ENCODE measurements at regions not wholly inside any gene's neighbourhood (a gene's known extent, or its start where the extent isn't known, plus 50 kb on each side); places are given as distances from the start of the nearest gene placed in this dataset.
"Not testable (repeated sequence)": the region's sequence is repeated elsewhere in the genome, so short reads cannot be mapped to it uniquely, and the experiment has no call there.

DNA sequence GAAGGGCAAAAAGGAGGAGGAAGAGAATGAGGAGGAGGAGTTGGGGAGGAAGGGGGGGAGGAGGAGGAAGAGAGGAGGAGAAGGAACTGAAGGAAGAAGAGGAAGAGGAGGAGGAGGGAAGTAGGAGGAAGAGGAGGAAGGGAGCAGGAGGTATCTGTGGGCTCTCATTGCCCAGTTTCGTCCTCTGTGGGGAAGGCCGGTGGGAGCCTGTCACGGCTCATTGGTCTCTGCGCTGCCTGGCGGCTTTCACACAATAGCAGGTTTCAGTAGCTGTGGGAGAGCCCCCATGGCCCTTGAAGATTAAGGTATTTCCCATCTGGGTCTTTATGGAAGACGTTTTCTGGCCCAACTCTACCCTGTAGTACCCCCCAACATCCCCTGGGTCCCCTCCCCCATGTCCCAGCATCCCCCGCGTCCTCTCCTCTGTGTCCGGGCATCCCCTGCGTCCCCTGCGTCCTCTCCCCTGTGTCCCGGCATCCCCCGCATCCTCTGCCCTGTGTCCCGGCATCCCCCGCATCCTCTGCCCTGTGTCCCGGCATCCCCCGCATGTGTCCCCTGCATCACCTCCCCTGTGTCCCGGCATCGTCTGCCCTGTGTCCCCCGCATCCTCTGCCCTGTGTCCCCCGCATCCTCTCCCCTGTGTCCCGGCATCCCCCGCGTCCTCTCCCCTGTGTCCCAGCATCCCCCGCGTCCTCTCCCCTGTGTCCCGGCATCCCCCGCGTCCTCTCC lies 278.2 kb upstream of the SFSWAP start:
- TF ChIP-seq, protein P1, sequence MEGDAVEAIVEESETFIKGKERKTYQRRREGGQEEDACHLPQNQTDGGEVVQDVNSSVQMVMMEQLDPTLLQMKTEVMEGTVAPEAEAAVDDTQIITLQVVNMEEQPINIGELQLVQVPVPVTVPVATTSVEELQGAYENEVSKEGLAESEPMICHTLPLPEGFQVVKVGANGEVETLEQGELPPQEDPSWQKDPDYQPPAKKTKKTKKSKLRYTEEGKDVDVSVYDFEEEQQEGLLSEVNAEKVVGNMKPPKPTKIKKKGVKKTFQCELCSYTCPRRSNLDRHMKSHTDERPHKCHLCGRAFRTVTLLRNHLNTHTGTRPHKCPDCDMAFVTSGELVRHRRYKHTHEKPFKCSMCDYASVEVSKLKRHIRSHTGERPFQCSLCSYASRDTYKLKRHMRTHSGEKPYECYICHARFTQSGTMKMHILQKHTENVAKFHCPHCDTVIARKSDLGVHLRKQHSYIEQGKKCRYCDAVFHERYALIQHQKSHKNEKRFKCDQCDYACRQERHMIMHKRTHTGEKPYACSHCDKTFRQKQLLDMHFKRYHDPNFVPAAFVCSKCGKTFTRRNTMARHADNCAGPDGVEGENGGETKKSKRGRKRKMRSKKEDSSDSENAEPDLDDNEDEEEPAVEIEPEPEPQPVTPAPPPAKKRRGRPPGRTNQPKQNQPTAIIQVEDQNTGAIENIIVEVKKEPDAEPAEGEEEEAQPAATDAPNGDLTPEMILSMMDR (IDR thresholded peaks at IDR 0.05) = no peak
- no peak for TF ChIP-seq POLR2A (IDR thresholded peaks at IDR 0.05)
- WGBS, 2 donors = 56 to 63% methylated on average over 12 to 21 of the region's 29 CpGs
- peak in 1 of 2 donors; percentile 12 for DNase-seq (ENCODE audit: low spot score in 2 of 2)
- no peak overlapping the region for H3K4me3 ChIP-seq (ENCODE audit: low read depth, poor library complexity, severe bottlenecking)
- intact Hi-C loops (cut with DNase I; ENCODE audit: low total_unique reads) = no loop called here

DNA sequence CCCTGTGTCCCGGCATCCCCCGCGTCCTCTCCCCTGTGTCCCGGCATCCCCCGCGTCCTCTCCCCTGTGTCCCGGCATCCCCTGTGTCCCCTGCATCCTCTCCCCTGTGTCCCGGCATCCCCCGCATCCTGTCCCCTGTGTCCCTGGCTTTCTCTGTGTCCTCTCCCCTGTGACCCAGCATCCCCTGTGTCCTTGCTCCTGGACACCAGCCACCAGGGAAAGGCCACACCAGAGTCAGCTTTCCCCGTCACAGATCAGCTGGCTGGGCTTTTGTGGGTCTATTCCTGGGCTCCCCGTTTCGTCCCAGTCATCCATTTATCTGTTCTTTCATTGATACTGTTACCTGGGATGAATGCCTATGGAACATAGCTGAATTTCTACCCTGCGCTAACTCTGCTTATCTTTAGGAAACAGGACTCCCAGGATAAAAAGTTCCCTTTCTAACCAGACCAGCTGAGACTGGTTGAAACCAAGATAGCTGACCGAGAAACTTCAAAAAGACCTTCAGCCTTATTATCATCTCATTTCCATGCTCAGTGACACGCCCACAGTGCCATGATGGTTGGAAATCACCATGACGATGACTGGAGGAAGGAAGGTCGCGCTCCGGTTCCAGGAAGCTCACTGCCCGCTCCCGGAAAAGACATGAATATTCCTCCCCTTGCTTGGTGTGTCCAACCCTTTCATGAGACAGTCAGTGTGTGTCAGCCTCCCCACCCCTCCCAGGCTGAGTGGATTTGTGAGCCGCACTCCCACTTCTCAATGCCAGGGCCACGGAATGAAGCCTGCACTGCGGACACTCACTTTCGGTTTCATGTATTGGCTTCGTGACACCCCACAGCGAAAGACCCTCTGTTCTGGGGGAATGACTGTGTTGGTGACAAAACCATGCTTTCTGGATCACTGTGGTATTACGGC lies 276.4 kb upstream of the SFSWAP start:
- 76 to 83% methylated on average over 21 of the region's 28 CpGs for WGBS, 2 donors
- H3K4me3 ChIP-seq (ENCODE audit: low read depth, poor library complexity, severe bottlenecking) = no peak overlapping the region
- intact Hi-C loops (cut with DNase I; ENCODE audit: low total_unique reads) = no loop called here
- peak in 1 of 2 donors; percentile 72 for DNase-seq (ENCODE audit: low spot score in 2 of 2)
- TF ChIP-seq POLR2A (IDR thresholded peaks at IDR 0.05) = no peak
- TF ChIP-seq, protein P1 (IDR thresholded peaks at IDR 0.05) = no peak

DNA sequence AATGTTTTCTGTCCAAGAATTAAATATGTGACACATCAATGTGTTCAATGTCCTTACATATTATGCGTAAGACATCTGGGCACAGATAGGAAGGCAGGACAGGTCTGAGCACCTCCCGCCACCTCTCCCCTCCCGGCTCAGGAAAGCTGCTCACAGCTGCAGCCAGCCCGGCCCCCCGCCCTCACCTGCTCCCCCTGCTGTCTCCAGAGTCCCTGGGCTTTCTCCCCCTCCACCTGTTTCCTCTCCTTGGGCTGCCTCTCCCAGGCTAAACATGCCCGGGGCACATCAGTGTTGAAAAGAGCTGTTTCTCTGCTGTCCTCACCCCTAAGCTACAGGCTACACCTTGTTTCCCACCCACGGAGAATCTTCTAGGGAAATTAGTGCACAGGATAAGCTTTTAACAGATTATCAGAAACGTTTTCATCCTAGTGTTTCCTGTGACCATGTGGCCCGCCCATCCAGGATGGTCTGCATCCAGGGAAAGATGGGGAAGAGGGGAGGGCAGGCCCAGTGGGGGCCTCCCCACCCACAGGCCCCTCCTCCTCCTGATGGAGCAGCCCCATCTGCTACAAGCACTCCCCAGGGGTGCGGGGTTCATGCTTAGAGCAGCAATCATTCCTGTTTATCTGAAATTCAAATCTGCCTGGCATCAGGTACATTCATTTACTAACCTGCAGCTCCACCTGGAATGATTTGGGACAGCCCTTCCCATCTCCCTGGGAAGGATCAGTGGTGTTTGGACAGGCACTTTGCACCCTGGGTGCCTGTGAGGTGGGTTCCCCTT lies 273.8 kb upstream of the SFSWAP start:
- peak in 1 of 2 donors; percentile 50 for DNase-seq (ENCODE audit: low spot score in 2 of 2)
- intact Hi-C loops (cut with DNase I; ENCODE audit: low total_unique reads) = no loop called here
- TF ChIP-seq POLR2A (IDR thresholded peaks at IDR 0.05) = no peak
- no peak overlapping the region for H3K4me3 ChIP-seq (ENCODE audit: low read depth, poor library complexity, severe bottlenecking)
- 26 to 35% methylated on average over 10 of the region's 10 CpGs for WGBS, 2 donors

DNA sequence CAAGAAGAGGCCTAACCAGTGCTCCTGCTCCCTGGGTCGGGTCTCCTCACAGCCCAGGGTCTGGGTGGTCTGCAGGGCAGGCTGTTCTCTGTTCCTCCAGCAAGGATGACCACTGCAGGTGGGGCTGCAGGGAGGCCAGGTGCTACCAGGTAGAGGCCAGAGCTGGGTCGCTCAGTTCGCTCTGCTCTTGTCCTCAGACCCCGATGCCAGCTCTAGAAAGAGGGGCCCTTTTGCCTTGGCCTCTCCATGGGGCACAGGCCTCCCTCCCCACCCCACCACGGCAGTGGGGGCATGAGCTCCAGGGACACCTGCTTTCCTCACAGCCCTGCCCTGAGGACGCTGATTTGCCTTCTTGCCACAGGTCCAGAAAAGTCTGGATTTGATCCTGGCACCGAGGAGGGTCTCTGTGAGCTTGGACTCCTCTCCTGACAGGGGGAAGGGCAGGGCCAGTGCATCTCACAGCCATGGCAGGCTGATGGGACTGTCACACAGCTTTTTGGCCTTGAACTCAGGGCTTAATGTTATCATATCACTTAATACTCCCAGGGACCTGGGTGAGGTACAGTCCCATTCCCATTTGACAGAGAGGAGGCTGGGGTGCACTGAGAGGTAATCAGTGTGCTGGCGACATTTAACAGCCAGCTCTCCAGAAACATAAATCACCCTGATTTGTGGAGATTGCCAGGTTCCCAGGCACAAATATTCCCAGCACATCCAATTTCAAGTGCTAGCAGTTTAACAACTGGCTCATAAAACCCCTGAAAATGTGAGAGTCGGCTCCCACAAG lies 273.0 kb upstream of the SFSWAP start:
- no peak for TF ChIP-seq POLR2A (IDR thresholded peaks at IDR 0.05)
- TF ChIP-seq, protein P1 (IDR thresholded peaks at IDR 0.05) = no peak
- intact Hi-C loops (cut with DNase I; ENCODE audit: low total_unique reads) = no loop called here
- DNase-seq (ENCODE audit: low spot score in 2 of 2) = peak in 1 of 2 donors; percentile 66
- WGBS, 2 donors = 49 to 80% methylated on average over 6 to 7 of the region's 9 CpGs
- H3K4me3 ChIP-seq (ENCODE audit: low read depth, poor library complexity, severe bottlenecking) = no peak overlapping the region

DNA sequence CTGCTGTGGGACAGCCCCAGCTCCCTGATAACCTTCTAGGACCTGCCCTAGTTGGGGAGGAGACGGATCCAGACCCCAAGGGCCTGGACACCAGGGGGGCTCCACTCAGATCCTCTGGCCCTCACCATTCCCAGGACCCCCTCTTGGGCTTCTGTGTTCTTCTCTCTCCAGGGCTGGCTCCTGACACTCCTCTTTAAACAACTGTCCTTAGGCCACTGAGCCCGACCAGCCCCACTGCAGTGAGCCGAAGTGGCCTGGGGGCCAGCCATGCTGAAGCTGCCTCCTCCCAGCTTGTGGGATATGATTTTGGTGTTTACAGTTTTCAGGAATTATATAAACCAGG lies 272.4 kb upstream of the SFSWAP start:
- whole genome bisulfite sequencing, 2 donors = 80 to 87% methylated on average over 3 of the region's 3 CpGs
- H3K4me3 ChIP-seq (ENCODE audit: low read depth, poor library complexity, severe bottlenecking); intact Hi-C loops (cut with DNase I; ENCODE audit: low total_unique reads): not testable (repeated sequence)
- peak in 1 of 2 donors; percentile 42 for DNase-seq (ENCODE audit: low spot score in 2 of 2)

DNA sequence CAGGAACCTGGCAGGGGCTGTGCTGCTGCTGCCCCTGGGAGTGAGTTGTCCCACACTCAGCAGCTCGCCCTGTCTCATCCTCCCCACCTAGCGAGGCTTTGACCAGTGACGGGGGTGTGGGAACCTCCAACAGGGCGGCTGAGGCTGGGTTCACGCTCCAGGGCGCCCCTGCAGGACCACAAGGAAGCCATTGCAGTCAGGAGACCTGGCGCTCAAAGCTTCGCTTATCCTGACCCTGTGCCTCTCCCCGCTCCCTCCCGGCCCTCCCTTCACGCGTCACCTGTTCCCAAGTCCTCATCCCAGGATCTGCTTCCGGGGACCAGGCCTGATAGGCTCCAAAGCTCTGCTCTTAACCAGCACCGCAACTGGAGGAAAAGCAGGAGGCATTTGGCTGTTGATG lies 272.0 kb upstream of the SFSWAP start:
- DNase-seq (ENCODE audit: low spot score in 2 of 2) = peak in 1 of 2 donors; percentile 70
- TF ChIP-seq POLR2A (IDR thresholded peaks at IDR 0.05) = no peak
- TF ChIP-seq, protein P1 (IDR thresholded peaks at IDR 0.05) = no peak
- intact Hi-C loops (cut with DNase I; ENCODE audit: low total_unique reads) = no loop called here
- no peak overlapping the region for H3K4me3 ChIP-seq (ENCODE audit: low read depth, poor library complexity, severe bottlenecking)
- WGBS, 2 donors = 67 to 77% methylated on average over 14 of the region's 14 CpGs

DNA sequence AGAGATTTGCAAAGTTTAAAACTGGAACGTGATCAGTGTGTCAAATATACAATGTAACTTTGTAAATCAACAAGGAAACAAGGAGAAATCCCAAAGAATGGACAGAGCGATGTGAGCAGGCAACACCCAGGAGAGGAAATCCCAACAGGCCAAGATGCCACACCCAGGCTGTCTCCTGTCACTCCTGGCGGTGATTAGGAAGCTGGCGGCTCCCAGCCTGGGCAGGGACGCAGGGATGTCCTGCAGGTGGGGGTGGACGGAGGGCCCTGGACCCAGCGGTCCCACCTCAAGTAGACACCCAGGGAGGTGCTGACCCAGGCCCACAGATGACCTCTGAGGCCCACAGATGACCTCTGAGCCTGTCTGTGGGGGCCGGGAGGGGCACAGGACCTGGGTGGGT lies 271.1 kb upstream of the SFSWAP start:
- intact Hi-C loops (cut with DNase I; ENCODE audit: low total_unique reads); DNase-seq (ENCODE audit: low spot score in 2 of 2); H3K4me3 ChIP-seq (ENCODE audit: low read depth, poor library complexity, severe bottlenecking): not testable (repeated sequence)
- WGBS, 2 donors = no CpG with 5 or more reads among the region's 8 CpGs

DNA sequence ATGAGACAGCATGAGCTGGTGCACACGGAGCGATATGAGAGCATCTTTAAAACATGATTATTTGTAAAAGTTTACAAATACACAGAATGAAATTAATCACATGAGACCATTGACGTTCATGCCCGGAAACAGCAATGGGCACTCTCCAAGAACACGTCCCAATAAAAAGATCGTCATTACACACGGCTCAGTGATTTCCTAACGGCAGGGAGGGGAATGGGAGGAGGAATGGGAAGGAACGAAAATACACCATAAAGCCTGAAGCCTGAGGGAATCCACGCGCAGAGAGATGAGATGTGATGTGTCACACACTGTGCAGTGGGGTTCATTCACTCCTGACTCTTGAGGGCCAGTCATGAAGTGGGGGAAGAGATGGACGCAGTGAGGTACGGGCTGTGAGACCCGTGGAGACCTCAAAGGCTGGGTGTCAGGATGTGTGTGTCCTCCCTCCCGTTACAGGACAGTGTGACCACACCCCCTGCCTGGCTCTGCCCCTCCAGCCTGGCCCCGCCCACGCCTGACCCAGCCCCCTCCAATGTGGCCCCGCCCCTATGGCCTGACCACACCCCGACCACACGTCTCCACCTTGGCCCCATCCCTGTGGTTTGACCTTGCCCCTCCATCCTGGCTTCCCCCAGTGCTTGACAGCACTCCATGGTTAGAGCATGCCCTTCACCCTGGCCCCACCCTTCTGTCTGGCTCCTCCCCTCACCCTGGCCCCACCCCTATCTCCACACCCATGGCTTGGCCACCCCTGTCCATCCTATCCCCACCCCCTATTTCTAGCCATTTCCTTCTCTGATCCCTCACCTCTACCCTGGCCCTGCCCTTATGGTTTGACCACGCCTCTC lies 270.5 kb upstream of the SFSWAP start:
- 61 to 94% methylated on average over 1 of the region's 21 CpGs for WGBS, 2 donors
- H3K4me3 ChIP-seq (ENCODE audit: low read depth, poor library complexity, severe bottlenecking); intact Hi-C loops (cut with DNase I; ENCODE audit: low total_unique reads): not testable (repeated sequence)
- DNase-seq (ENCODE audit: low spot score in 2 of 2) = peak in 1 of 2 donors; percentile 13

Data from lower leg skin (tissue), 4 donors.